ENCODE measurements at regions not wholly inside any gene's neighbourhood (a gene's known extent, or its start where the extent isn't known, plus 50 kb on each side); places are given as distances from the start of the nearest gene placed in this dataset.

- H2BK20ac ChIP-seq (ENCODE audit: low read depth, low read length) = no peak overlapping the region
- H3K4ac ChIP-seq (ENCODE audit: low read depth, low read length) = no peak overlapping the region
- no peaks in the 10 kb centered on the region; the same call in none of the 2 replicates for H3K27me3 ChIP-seq (ENCODE audit: control insufficient read depth, insufficient read depth, low read length)
- peak overlapping the region; percentile 53 for H2AFZ ChIP-seq (replicated peaks; ENCODE audit: low read length, poor library complexity)
- H4K5ac ChIP-seq (ENCODE audit: low read depth, low read length) = no peak overlapping the region
- H4K20me1 ChIP-seq (ENCODE audit: insufficient read depth, low read length) = no peaks in the 10 kb centered on the region
- H2BK120ac ChIP-seq (ENCODE audit: low read depth, low read length) = no peak overlapping the region
- H3K4me2 ChIP-seq (ENCODE audit: low read depth, low read length) = peak overlapping the region; percentile 68
- H3K9me3 ChIP-seq (ENCODE audit: control insufficient read depth, insufficient read depth, low read length) = no peaks in the 10 kb centered on the region
- intact Hi-C loops (cut with micrococcal nuclease) = loop anchor here (5.0 kb wide), 2 partner anchors 289 to 1596 kb away; no protein-coding TSS in a partner anchor
- ChIA-PET POLR2A (ENCODE audit: unreplicated experiment) (no interaction called here), CTCF (interaction anchor here (0.6 to 0.7 kb wide), 2 partner anchors 24 to 55 kb away, joined by 3 read pairs; no protein-coding TSS in a partner anchor)
- dilution Hi-C loops (cut with HindIII; ENCODE audit: low sequenced_read_pairs, unreplicated experiment) = no loop called here
- no peak overlapping the region for H3K56ac ChIP-seq (ENCODE audit: extremely low read depth, insufficient read depth, low read length)
- peak; percentile 90 for ATAC-seq (ENCODE audit: low read depth)
- no peak overlapping the region for H3K14ac ChIP-seq (replicated peaks; ENCODE audit: low read depth, low read length)
- no peaks in the 10 kb centered on the region for H3K36me3 ChIP-seq (ENCODE audit: control insufficient read depth, insufficient read depth, low read length)
- no peaks in the 10 kb centered on the region for H3K9me1 ChIP-seq (ENCODE audit: insufficient read depth, low read length)
- H2BK5ac ChIP-seq (ENCODE audit: low read depth, low read length, poor library complexity, severe bottlenecking) = no peak overlapping the region
- peak; percentile 51 for DNase-seq
- no peak overlapping the region for H3K18ac ChIP-seq (ENCODE audit: low read depth, low read length)
- no peaks in the 10 kb centered on the region for H3K79me1 ChIP-seq (ENCODE audit: low read depth in 1 of 2, low read length in 2 of 2)
- 37% methylated on average over 14 of the region's 20 CpGs; no CpG with 5 or more reads in 1 of the 2 experiments for WGBS, 2 experiments (ENCODE audit: extremely low coverage in 2 of 2, insufficient read length in 1 of 2)
- H3K4me1 ChIP-seq (ENCODE audit: control insufficient read depth, insufficient read depth, low read length) = no peaks in the 10 kb centered on the region; the same call in 1 of the 2 replicates
- TF ChIP-seq SMC3 (IDR thresholded peaks at IDR 0.05; ENCODE audit: low read depth, low read length) = peak; percentile 52
- TF ChIP-seq FOS (IDR thresholded peaks at IDR 0.05; ENCODE audit: low read depth, low read length) = no peak
- peak; percentile 62 for TF ChIP-seq RAD21 (IDR thresholded peaks at IDR 0.05; ENCODE audit: low read length)
- TF ChIP-seq ELK1 (IDR thresholded peaks at IDR 0.05; ENCODE audit: borderline replicate concordance, low read depth, low read length) = no peak
- TF ChIP-seq CHD1 (IDR thresholded peaks at IDR 0.05; ENCODE audit: low read depth, low read length) = no peak
- peak; percentile 70 for TF ChIP-seq CTCF (conservative IDR thresholded peaks at IDR 0.05; ENCODE audit: low read depth, low read length)
- no peak overlapping the region; the same call in 1 of the 2 replicates for H4K91ac ChIP-seq (ENCODE audit: insufficient read depth, low read depth, low read length)
- H2BK15ac ChIP-seq (ENCODE audit: low read depth, low read length) = no peak overlapping the region
- H3K9ac ChIP-seq (ENCODE audit: low read depth, low read length) = no peak overlapping the region
- no peak overlapping the region for H3K4me3 ChIP-seq (ENCODE audit: insufficient read depth, low read depth, low read length)
- in situ Hi-C loops (cut with MboI; ENCODE audit: low sequenced_read_pairs) = no loop called here
- no peak overlapping the region for H2AK5ac ChIP-seq (ENCODE audit: low read depth, low read length)
- H3K27ac ChIP-seq (ENCODE audit: insufficient read depth, low read length) = no peak overlapping the region
- BruUV-seq (replicated peaks) = no TSS peak
- H2AK9ac ChIP-seq (replicated peaks; ENCODE audit: low read depth, low read length, poor library complexity) = no peak overlapping the region
- H3K23ac ChIP-seq (ENCODE audit: low read depth, low read length) = no peak overlapping the region
- no peak overlapping the region for H4K8ac ChIP-seq (ENCODE audit: low read depth in 2 of 2, low read length in 2 of 2)
Measured at GRCh38 chr10:104580774-104581675, 60.1 kb upstream of the SORCS3 start.
